Keratinocyte (primary cell): ENCODE measurements at regions not wholly inside any gene's neighbourhood (a gene's known extent, or its start where the extent isn't known, plus 50 kb on each side); places are given as distances from the start of the nearest gene placed in this dataset.

Source experiments
- DNase-seq: peaks from one replicate; pipeline ENCODE4 v3.0.0-alpha.2; 2011; ENCODE audit warnings: low read depth, missing footprints, low spot score
- FAIRE-seq: peaks from 2 replicates; lab custom pipeline; 2011; peaks lifted over from hg19 to GRCh38; lab: Jason Lieb, UNC
- H2AFZ ChIP-seq: 2 replicates; pipeline ENCODE4 v1.6.0; 2012; ENCODE audit warnings: low read length, control low read depth, inconsistent platforms; ENCODE audit not compliant: control insufficient read depth
- H3K27ac ChIP-seq: 2 replicates; pipeline ENCODE4 v1.5.1; 2011; ENCODE audit warnings: low read length; ENCODE audit not compliant: control insufficient read depth, insufficient read depth
- H3K27me3 ChIP-seq: 3 replicates; pipeline ENCODE4 v1.6.0; 2011; ENCODE audit warnings: low read length; ENCODE audit not compliant: control insufficient read depth, insufficient read depth; ENCODE audit errors: extremely low read depth
- H3K36me3 ChIP-seq, 2 experiments: 2 replicates in 1 of 2; 3 replicates in 1 of 2; pipeline ENCODE4 v1.5.1; 2011; ENCODE audit warnings: low read length in 2 of 2, mild to moderate bottlenecking in 1 of 2; ENCODE audit not compliant: control insufficient read depth in 2 of 2, insufficient read depth in 2 of 2; ENCODE audit errors: extremely low read depth in 1 of 2
- H3K4me1 ChIP-seq: 3 replicates; pipeline ENCODE4 v1.5.1; 2011; ENCODE audit warnings: low read length; ENCODE audit not compliant: control insufficient read depth, insufficient read depth; ENCODE audit errors: extremely low read depth
- H3K4me2 ChIP-seq: 3 replicates; pipeline ENCODE4 v1.6.0; 2011; ENCODE audit warnings: low read depth, low read length; ENCODE audit not compliant: control insufficient read depth, insufficient read depth; ENCODE audit errors: extremely low read depth
- H3K4me3 ChIP-seq, 3 experiments: fragments of 200-600 bp in 1 of 3; sonication (generic) in 1 of 3; 2 replicates in 2 of 3; 3 replicates in 1 of 3; pipeline ENCODE4 v1.5.1; 2011 to 2016; ENCODE audit warnings: low read length in 3 of 3, mild to moderate bottlenecking in 3 of 3, control low read depth in 2 of 3, inconsistent platforms in 1 of 3, low read depth in 1 of 3, mixed read lengths in 1 of 3, mixed run types in 1 of 3, moderate library complexity in 1 of 3; ENCODE audit not compliant: control insufficient read depth in 2 of 3, insufficient read depth in 2 of 3; ENCODE audit errors: extremely low read depth in 1 of 3
- H3K79me2 ChIP-seq: 2 replicates; pipeline ENCODE4 v1.6.0; 2012; ENCODE audit warnings: low read length; ENCODE audit not compliant: control insufficient read depth, insufficient read depth
- H3K9ac ChIP-seq: 3 replicates; pipeline ENCODE4 v1.6.0; 2011; ENCODE audit warnings: low read length; ENCODE audit not compliant: control insufficient read depth, insufficient read depth; ENCODE audit errors: extremely low read depth
- H3K9me1 ChIP-seq: 3 replicates; pipeline ENCODE4 v1.6.0; 2011; ENCODE audit warnings: low read length; ENCODE audit not compliant: control insufficient read depth, insufficient read depth; ENCODE audit errors: extremely low read depth
- H3K9me3 ChIP-seq: 2 replicates; pipeline ENCODE4 v1.5.1; 2012; ENCODE audit warnings: low read depth, low read length; ENCODE audit not compliant: control insufficient read depth
- H4K20me1 ChIP-seq: 3 replicates; pipeline ENCODE4 v1.6.0; 2011; ENCODE audit warnings: low read length; ENCODE audit not compliant: control insufficient read depth, insufficient read depth; ENCODE audit errors: extremely low read depth
- EZH2 ChIP-seq: IDR thresholded peaks from one replicate; pipeline ENCODE4 v1.6.1; 2012; ENCODE audit warnings: inconsistent platforms, mild to moderate bottlenecking, low read length, moderate library complexity
- dilution Hi-C: fragments of 300-500 bp; cut with MboI; formaldehyde crosslinking; loops from one replicate; pipeline ENCODE4 v1.7.0; 2020; ENCODE audit warnings: low sequenced_read_pairs; ENCODE audit not compliant: extremely low pct_ligation_motif_present
- TF ChIP-seq, protein P1 (sequence below), 3 experiments: IDR thresholded peaks in 1 of 3; conservative IDR thresholded peaks in 1 of 3; optimal IDR thresholded peaks in 1 of 3; 2 replicates in 2 of 3; 3 replicates in 1 of 3; pipeline versions ENCODE3 to v1.5.1; 2011; ENCODE audit warnings: low read length in 3 of 3, mild to moderate bottlenecking in 3 of 3, moderate library complexity in 2 of 3, control low read depth in 1 of 3, inconsistent platforms in 1 of 3; ENCODE audit not compliant: insufficient read depth in 2 of 3; ENCODE audit errors: extremely low read depth in 1 of 3

GRCh38 chr11:109148669-109149068 is 273.3 kb upstream of the C11orf87 start:
- no peak overlapping the region for H3K4me3 ChIP-seq
- H3K9ac ChIP-seq: no peak overlapping the region
- DNase-seq (no peak), FAIRE-seq (no peak)
- H4K20me1 ChIP-seq: no peaks in the 10 kb centered on the region
- dilution Hi-C loops: no loop called here
- no peaks in the 10 kb centered on the region for H3K27me3 ChIP-seq
- TF ChIP-seq EZH2: no peak
- TF ChIP-seq, protein P1, sequence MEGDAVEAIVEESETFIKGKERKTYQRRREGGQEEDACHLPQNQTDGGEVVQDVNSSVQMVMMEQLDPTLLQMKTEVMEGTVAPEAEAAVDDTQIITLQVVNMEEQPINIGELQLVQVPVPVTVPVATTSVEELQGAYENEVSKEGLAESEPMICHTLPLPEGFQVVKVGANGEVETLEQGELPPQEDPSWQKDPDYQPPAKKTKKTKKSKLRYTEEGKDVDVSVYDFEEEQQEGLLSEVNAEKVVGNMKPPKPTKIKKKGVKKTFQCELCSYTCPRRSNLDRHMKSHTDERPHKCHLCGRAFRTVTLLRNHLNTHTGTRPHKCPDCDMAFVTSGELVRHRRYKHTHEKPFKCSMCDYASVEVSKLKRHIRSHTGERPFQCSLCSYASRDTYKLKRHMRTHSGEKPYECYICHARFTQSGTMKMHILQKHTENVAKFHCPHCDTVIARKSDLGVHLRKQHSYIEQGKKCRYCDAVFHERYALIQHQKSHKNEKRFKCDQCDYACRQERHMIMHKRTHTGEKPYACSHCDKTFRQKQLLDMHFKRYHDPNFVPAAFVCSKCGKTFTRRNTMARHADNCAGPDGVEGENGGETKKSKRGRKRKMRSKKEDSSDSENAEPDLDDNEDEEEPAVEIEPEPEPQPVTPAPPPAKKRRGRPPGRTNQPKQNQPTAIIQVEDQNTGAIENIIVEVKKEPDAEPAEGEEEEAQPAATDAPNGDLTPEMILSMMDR (optimal IDR thresholded peaks at IDR 0.05 in 1 of 3, IDR thresholded peaks at IDR 0.05 in 1 of 3, conservative IDR thresholded peaks at IDR 0.05 in 1 of 3; ENCODE audit: extremely low read depth in 1 of 3, insufficient read depth in 2 of 3, low read length in 3 of 3): no peak
- H3K36me3 ChIP-seq: no peaks in the 10 kb centered on the region
- H3K9me1 ChIP-seq: no peaks in the 10 kb centered on the region
- H3K79me2 ChIP-seq: no peaks in the 10 kb centered on the region
- no peak overlapping the region for H3K27ac ChIP-seq
- H3K4me2 ChIP-seq: no peak overlapping the region
- no peaks in the 10 kb centered on the region for H3K4me1 ChIP-seq
- H3K9me3 ChIP-seq: no peaks in the 10 kb centered on the region
- H2AFZ ChIP-seq: no peak overlapping the region

GRCh38 chr11:109150581-109150980 is 271.4 kb upstream of the C11orf87 start:
- dilution Hi-C loops: no loop called here
- Histone ChIP-seq H3K9me1 (no peaks in the 10 kb centered on the region), H4K20me1 (no peaks in the 10 kb centered on the region), H2AFZ (no peak overlapping the region), H3K27ac (no peak overlapping the region), H3K9me3 (no peaks in the 10 kb centered on the region), H3K36me3 (no peaks in the 10 kb centered on the region), H3K79me2 (no peaks in the 10 kb centered on the region), H3K27me3 (no peaks in the 10 kb centered on the region), H3K4me1 (no peaks in the 10 kb centered on the region), H3K9ac (no peak overlapping the region), H3K4me2 (no peak overlapping the region), H3K4me3 (no peak overlapping the region)
- FAIRE-seq (no peak), DNase-seq (no peak)
- TF ChIP-seq, protein P1 (optimal IDR thresholded peaks at IDR 0.05 in 1 of 3, IDR thresholded peaks at IDR 0.05 in 1 of 3, conservative IDR thresholded peaks at IDR 0.05 in 1 of 3; ENCODE audit: extremely low read depth in 1 of 3, insufficient read depth in 2 of 3, low read length in 3 of 3): no peak
- TF ChIP-seq EZH2: no peak
